Endothelial cell (in vitro differentiated cells): ENCODE measurements at regions not wholly inside any gene's neighbourhood (a gene's known extent, or its start where the extent isn't known, plus 50 kb on each side); places are given as distances from the start of the nearest gene placed in this dataset.

Experiments
- DNase-seq: peaks from one replicate; pipeline ENCODE4 v3.0.0; 2021; ENCODE audit warnings: low spot score
- H3K27ac Mint-ChIP-seq: one replicate; pipeline ENCODE4 v1.8.0; 2021; ENCODE audit warnings: mixed read lengths, inconsistent platforms; ENCODE audit not compliant: unreplicated experiment
- H3K27me3 Mint-ChIP-seq: one replicate; pipeline ENCODE4 v1.8.0; 2021; ENCODE audit warnings: mild to moderate bottlenecking, moderate library complexity, mixed read lengths, inconsistent platforms; ENCODE audit not compliant: unreplicated experiment
- H3K36me3 Mint-ChIP-seq: one replicate; pipeline ENCODE4 v1.8.0; 2021; ENCODE audit warnings: mild to moderate bottlenecking, low read depth, mixed read lengths, inconsistent platforms; ENCODE audit not compliant: unreplicated experiment
- H3K4me1 Mint-ChIP-seq: one replicate; pipeline ENCODE4 v1.8.0; 2021; ENCODE audit warnings: mild to moderate bottlenecking, mixed read lengths, inconsistent platforms; ENCODE audit not compliant: unreplicated experiment
- H3K4me3 Mint-ChIP-seq: one replicate; pipeline ENCODE4 v1.8.0; 2021; ENCODE audit warnings: mild to moderate bottlenecking, mixed read lengths, inconsistent platforms; ENCODE audit not compliant: unreplicated experiment
- H3K9me3 Mint-ChIP-seq: one replicate; pipeline ENCODE4 v1.8.0; 2021; ENCODE audit warnings: mixed read lengths, inconsistent platforms; ENCODE audit not compliant: unreplicated experiment
- TF ChIP-seq, protein P1 (sequence below): fragments of 200-600 bp; sonication (generic); IDR thresholded peaks from one replicate; pipeline ENCODE4 v1.5.0; 2021; ENCODE audit warnings: antibody characterized with exemption; ENCODE audit not compliant: unreplicated experiment

DNA sequence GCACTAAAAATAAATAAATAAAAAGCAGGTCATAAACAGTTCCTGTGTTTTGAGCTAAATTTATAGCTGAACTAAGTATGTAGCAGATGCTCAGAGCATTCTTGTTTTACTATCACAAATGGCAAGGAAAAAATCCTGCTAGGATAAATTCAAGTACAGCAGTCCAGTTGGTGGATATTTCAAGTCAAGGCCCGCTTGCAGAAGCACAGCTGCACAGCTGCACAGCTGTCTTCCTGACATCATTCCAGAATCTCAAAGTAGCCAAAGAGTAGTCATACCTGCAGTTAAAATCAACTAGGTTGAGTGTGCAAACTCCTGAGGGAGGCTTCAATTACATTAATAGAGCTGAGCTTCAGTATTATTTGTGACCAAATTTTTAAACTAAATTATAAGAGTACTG lies 297.7 kb upstream of the MANEA start:
- Mint-ChIP-seq H3K27me3 (no peaks in the 10 kb centered on the region), H3K9me3 (no peaks in the 10 kb centered on the region), H3K27ac (no peak overlapping the region), H3K36me3 (no peaks in the 10 kb centered on the region), H3K4me3 (no peak overlapping the region), H3K4me1 (peaks cover 6% of the 10 kb centered on the region)
- TF ChIP-seq, protein P1, sequence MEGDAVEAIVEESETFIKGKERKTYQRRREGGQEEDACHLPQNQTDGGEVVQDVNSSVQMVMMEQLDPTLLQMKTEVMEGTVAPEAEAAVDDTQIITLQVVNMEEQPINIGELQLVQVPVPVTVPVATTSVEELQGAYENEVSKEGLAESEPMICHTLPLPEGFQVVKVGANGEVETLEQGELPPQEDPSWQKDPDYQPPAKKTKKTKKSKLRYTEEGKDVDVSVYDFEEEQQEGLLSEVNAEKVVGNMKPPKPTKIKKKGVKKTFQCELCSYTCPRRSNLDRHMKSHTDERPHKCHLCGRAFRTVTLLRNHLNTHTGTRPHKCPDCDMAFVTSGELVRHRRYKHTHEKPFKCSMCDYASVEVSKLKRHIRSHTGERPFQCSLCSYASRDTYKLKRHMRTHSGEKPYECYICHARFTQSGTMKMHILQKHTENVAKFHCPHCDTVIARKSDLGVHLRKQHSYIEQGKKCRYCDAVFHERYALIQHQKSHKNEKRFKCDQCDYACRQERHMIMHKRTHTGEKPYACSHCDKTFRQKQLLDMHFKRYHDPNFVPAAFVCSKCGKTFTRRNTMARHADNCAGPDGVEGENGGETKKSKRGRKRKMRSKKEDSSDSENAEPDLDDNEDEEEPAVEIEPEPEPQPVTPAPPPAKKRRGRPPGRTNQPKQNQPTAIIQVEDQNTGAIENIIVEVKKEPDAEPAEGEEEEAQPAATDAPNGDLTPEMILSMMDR: no peak
- no peak for DNase-seq

DNA sequence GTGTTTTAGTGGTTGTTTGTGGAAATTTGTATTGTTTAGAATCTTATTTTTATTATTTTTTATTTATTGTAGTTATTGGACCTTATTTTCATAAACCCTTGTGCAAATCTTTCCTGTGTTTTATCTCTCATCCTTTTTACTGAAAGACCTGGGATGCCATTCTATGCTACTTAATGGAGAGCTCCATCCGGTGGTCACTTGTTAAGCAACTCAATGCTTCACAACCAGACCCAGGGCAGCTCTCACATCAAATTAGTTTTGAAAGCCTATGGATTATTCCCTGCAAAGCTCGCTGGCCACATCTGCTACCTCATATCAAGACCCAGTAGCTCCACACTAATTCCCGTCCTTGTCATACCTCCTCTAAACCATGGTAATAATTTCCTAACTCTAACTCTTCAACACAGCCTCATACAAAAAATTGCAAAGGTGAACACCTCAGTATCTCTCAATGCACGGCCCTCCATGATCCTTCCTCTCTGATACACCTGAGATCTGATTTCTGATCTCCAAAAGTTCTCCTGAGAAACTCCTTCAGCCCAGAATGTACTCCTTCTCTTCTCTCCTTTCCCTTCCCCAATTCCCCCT lies 296.6 kb upstream of the MANEA start:
- H3K4me3 Mint-ChIP-seq: no peak overlapping the region
- no peaks in the 10 kb centered on the region for H3K36me3 Mint-ChIP-seq
- no peaks in the 10 kb centered on the region for H3K27me3 Mint-ChIP-seq
- TF ChIP-seq, protein P1: peak; percentile 64
- DNase-seq: peak; percentile 24
- no peak overlapping the region for H3K27ac Mint-ChIP-seq
- H3K9me3 Mint-ChIP-seq: no peaks in the 10 kb centered on the region
- H3K4me1 Mint-ChIP-seq: peaks cover 6% of the 10 kb centered on the region

DNA sequence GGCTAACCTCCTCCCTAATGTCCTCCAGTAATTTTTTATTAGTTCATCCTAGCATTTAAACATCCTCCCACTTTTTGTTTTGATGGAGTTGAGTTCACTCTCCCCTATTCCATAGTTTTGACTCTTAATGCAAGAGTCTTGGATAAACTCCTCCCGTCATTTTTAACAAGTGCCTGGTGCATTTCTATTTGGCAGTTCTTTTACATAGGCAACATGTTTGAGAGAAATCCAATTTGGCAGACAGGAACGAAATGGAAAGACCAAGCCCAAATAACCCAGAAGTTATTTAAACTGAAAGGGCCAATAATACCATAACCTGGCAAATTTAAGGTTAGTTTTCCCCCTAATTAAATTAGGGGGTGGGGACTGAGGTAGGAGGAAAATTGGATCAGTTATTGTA lies 291.5 kb upstream of the MANEA start:
- no peak for DNase-seq
- no peaks in the 10 kb centered on the region for H3K36me3 Mint-ChIP-seq
- no peaks in the 10 kb centered on the region for H3K27me3 Mint-ChIP-seq
- H3K27ac Mint-ChIP-seq: no peak overlapping the region
- TF ChIP-seq, protein P1: no peak
- H3K4me3 Mint-ChIP-seq: no peak overlapping the region
- H3K9me3 Mint-ChIP-seq: no peaks in the 10 kb centered on the region
- H3K4me1 Mint-ChIP-seq: no peaks in the 10 kb centered on the region

DNA sequence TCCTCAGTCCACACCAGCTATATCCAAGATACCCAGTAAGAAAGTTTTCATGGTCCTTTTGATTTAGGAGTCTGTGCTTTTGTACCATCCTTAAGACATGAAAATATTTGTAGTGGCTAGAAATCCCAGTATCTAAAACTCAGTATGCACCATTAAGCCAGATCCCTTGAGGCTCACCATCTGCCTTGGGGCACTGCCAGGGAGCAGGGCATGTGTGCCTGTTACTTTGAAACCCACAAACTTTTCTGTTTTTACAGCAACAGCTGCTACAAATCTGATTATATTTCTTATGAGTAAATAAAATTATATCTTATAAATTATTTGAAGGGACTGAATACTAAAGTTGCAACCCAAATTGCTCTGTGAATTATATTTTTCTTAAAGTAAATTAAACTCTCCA lies 290.5 kb upstream of the MANEA start:
- Mint-ChIP-seq H3K36me3 (no peaks in the 10 kb centered on the region), H3K27me3 (no peaks in the 10 kb centered on the region), H3K27ac (no peak overlapping the region), H3K4me1 (no peaks in the 10 kb centered on the region), H3K4me3 (no peak overlapping the region), H3K9me3 (no peaks in the 10 kb centered on the region)
- TF ChIP-seq, protein P1: no peak
- DNase-seq: no peak

DNA sequence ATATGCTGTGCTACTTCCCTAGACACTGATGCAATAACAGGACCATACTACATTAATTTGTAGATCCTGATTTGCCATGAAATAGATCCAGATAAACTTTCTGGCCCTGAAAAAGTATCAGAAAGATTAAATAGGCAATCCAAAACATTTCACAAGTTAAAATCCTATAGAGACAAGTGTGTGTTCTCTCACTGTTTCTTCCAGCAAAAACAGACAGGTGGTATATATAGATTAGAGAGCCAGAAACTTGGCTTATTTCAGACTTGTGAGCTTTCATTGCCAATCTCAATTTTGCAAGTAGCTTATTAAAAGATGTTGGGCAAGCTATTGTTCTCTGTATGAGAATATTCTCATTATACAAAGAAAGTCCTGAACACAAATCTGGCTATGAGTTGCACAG lies 289.1 kb upstream of the MANEA start:
- Mint-ChIP-seq H3K9me3 (no peaks in the 10 kb centered on the region), H3K4me3 (no peak overlapping the region), H3K27ac (no peak overlapping the region), H3K27me3 (no peaks in the 10 kb centered on the region), H3K4me1 (no peaks in the 10 kb centered on the region), H3K36me3 (no peaks in the 10 kb centered on the region)
- TF ChIP-seq, protein P1: no peak
- no peak for DNase-seq
